Keratinocyte (primary cell): ENCODE measurements at regions not wholly inside any gene's neighbourhood (a gene's known extent, or its start where the extent isn't known, plus 50 kb on each side); places are given as distances from the start of the nearest gene placed in this dataset.
A peak's percentile ranks its signal among the peaks of the same experiment; 100 is the strongest.

Experiments
- DNase-seq: peaks from one replicate; pipeline ENCODE4 v3.0.0-alpha.2; 2011; ENCODE audit warnings: low read depth, missing footprints, low spot score
- FAIRE-seq: peaks from 2 replicates; lab custom pipeline; 2011; peaks lifted over from hg19 to GRCh38; lab: Jason Lieb, UNC
- H2AFZ ChIP-seq: 2 replicates; pipeline ENCODE4 v1.6.0; 2012; ENCODE audit warnings: low read length, control low read depth, inconsistent platforms; ENCODE audit not compliant: control insufficient read depth
- H3K27ac ChIP-seq: 2 replicates; pipeline ENCODE4 v1.5.1; 2011; ENCODE audit warnings: low read length; ENCODE audit not compliant: control insufficient read depth, insufficient read depth
- H3K27me3 ChIP-seq: 3 replicates; pipeline ENCODE4 v1.6.0; 2011; ENCODE audit warnings: low read length; ENCODE audit not compliant: control insufficient read depth, insufficient read depth; ENCODE audit errors: extremely low read depth
- H3K36me3 ChIP-seq, 2 experiments: 2 replicates in 1 of 2; 3 replicates in 1 of 2; pipeline ENCODE4 v1.5.1; 2011; ENCODE audit warnings: low read length in 2 of 2, mild to moderate bottlenecking in 1 of 2; ENCODE audit not compliant: control insufficient read depth in 2 of 2, insufficient read depth in 2 of 2; ENCODE audit errors: extremely low read depth in 1 of 2
- H3K4me1 ChIP-seq: 3 replicates; pipeline ENCODE4 v1.5.1; 2011; ENCODE audit warnings: low read length; ENCODE audit not compliant: control insufficient read depth, insufficient read depth; ENCODE audit errors: extremely low read depth
- H3K4me2 ChIP-seq: 3 replicates; pipeline ENCODE4 v1.6.0; 2011; ENCODE audit warnings: low read depth, low read length; ENCODE audit not compliant: control insufficient read depth, insufficient read depth; ENCODE audit errors: extremely low read depth
- H3K4me3 ChIP-seq, 3 experiments: fragments of 200-600 bp in 1 of 3; sonication (generic) in 1 of 3; 2 replicates in 2 of 3; 3 replicates in 1 of 3; pipeline ENCODE4 v1.5.1; 2011 to 2016; ENCODE audit warnings: low read length in 3 of 3, mild to moderate bottlenecking in 3 of 3, control low read depth in 2 of 3, inconsistent platforms in 1 of 3, low read depth in 1 of 3, mixed read lengths in 1 of 3, mixed run types in 1 of 3, moderate library complexity in 1 of 3; ENCODE audit not compliant: control insufficient read depth in 2 of 3, insufficient read depth in 2 of 3; ENCODE audit errors: extremely low read depth in 1 of 3
- H3K79me2 ChIP-seq: 2 replicates; pipeline ENCODE4 v1.6.0; 2012; ENCODE audit warnings: low read length; ENCODE audit not compliant: control insufficient read depth, insufficient read depth
- H3K9ac ChIP-seq: 3 replicates; pipeline ENCODE4 v1.6.0; 2011; ENCODE audit warnings: low read length; ENCODE audit not compliant: control insufficient read depth, insufficient read depth; ENCODE audit errors: extremely low read depth
- H3K9me1 ChIP-seq: 3 replicates; pipeline ENCODE4 v1.6.0; 2011; ENCODE audit warnings: low read length; ENCODE audit not compliant: control insufficient read depth, insufficient read depth; ENCODE audit errors: extremely low read depth
- H3K9me3 ChIP-seq: 2 replicates; pipeline ENCODE4 v1.5.1; 2012; ENCODE audit warnings: low read depth, low read length; ENCODE audit not compliant: control insufficient read depth
- H4K20me1 ChIP-seq: 3 replicates; pipeline ENCODE4 v1.6.0; 2011; ENCODE audit warnings: low read length; ENCODE audit not compliant: control insufficient read depth, insufficient read depth; ENCODE audit errors: extremely low read depth
- CTCF ChIP-seq, 3 experiments: IDR thresholded peaks in 1 of 3; conservative IDR thresholded peaks in 1 of 3; optimal IDR thresholded peaks in 1 of 3; 2 replicates in 2 of 3; 3 replicates in 1 of 3; pipeline versions ENCODE3 to v1.5.1; 2011; ENCODE audit warnings: low read length in 3 of 3, mild to moderate bottlenecking in 3 of 3, moderate library complexity in 2 of 3, control low read depth in 1 of 3, inconsistent platforms in 1 of 3; ENCODE audit not compliant: insufficient read depth in 2 of 3; ENCODE audit errors: extremely low read depth in 1 of 3
- EZH2 ChIP-seq: IDR thresholded peaks from one replicate; pipeline ENCODE4 v1.6.1; 2012; ENCODE audit warnings: inconsistent platforms, mild to moderate bottlenecking, low read length, moderate library complexity
- dilution Hi-C: fragments of 300-500 bp; cut with MboI; formaldehyde crosslinking; loops from one replicate; pipeline ENCODE4 v1.7.0; 2020; ENCODE audit warnings: low sequenced_read_pairs; ENCODE audit not compliant: extremely low pct_ligation_motif_present

- peak overlapping the region; percentile 27 for H2AFZ ChIP-seq
- no peak for DNase-seq
- no peaks in the 10 kb centered on the region for H3K9me3 ChIP-seq
- peaks cover 20% of the 10 kb centered on the region for H3K4me1 ChIP-seq
- peak overlapping the region; percentile 53 for H3K27ac ChIP-seq
- peak overlapping the region; percentile 75 for H3K9ac ChIP-seq
- H3K36me3 ChIP-seq = no peaks in the 10 kb centered on the region
- H3K79me2 ChIP-seq = peaks cover 16% of the 10 kb centered on the region
- dilution Hi-C loops = no loop called here
- peak overlapping the region; percentile 62 to 71 (median 64) for H3K4me3 ChIP-seq
- TF ChIP-seq CTCF (optimal IDR thresholded peaks at IDR 0.05 in 1 of 3, IDR thresholded peaks at IDR 0.05 in 1 of 3, conservative IDR thresholded peaks at IDR 0.05 in 1 of 3; ENCODE audit: extremely low read depth in 1 of 3, insufficient read depth in 2 of 3, low read length in 3 of 3) (no peak), EZH2 (peak; percentile 30)
- peak overlapping the region; percentile 47 for H3K4me2 ChIP-seq
- H4K20me1 ChIP-seq = no peaks in the 10 kb centered on the region
- no peaks in the 10 kb centered on the region for H3K9me1 ChIP-seq
- H3K27me3 ChIP-seq = peaks cover 6% of the 10 kb centered on the region
- no peak for FAIRE-seq
Measured at GRCh38 chr12:100717733-100718067, 76.9 kb upstream of the ANO4 start.

GRCh38 chr12:100718187-100718586, 76.4 kb upstream of the ANO4 start:
- DNase-seq (no peak), FAIRE-seq (peak; percentile 79)
- TF ChIP-seq CTCF (optimal IDR thresholded peaks at IDR 0.05 in 1 of 3, IDR thresholded peaks at IDR 0.05 in 1 of 3, conservative IDR thresholded peaks at IDR 0.05 in 1 of 3; ENCODE audit: extremely low read depth in 1 of 3, insufficient read depth in 2 of 3, low read length in 3 of 3) = no peak
- TF ChIP-seq EZH2 = no peak

More at GRCh38 chr12:100718187-100718586, 76.4 kb upstream of the ANO4 start:
- peaks cover 16% of the 10 kb centered on the region for H3K79me2 ChIP-seq
- H3K27ac ChIP-seq = peak overlapping the region; percentile 53
- H3K9me1 ChIP-seq = no peaks in the 10 kb centered on the region
- no peaks in the 10 kb centered on the region for H4K20me1 ChIP-seq
- peaks cover 20% of the 10 kb centered on the region for H3K4me1 ChIP-seq
- peak overlapping the region; percentile 75 for H3K9ac ChIP-seq
- H3K4me2 ChIP-seq = peak overlapping the region; percentile 47
- dilution Hi-C loops = no loop called here
- H3K36me3 ChIP-seq = no peaks in the 10 kb centered on the region
- H3K27me3 ChIP-seq = peaks cover 6% of the 10 kb centered on the region
- H3K4me3 ChIP-seq = peak overlapping the region; percentile 62 to 71 (median 64)
- H2AFZ ChIP-seq = no peak overlapping the region
- no peaks in the 10 kb centered on the region for H3K9me3 ChIP-seq
